ENCODE measurements at regions not wholly inside any gene's neighbourhood (a gene's known extent, or its start where the extent isn't known, plus 50 kb on each side); places are given as distances from the start of the nearest gene placed in this dataset.

DNA sequence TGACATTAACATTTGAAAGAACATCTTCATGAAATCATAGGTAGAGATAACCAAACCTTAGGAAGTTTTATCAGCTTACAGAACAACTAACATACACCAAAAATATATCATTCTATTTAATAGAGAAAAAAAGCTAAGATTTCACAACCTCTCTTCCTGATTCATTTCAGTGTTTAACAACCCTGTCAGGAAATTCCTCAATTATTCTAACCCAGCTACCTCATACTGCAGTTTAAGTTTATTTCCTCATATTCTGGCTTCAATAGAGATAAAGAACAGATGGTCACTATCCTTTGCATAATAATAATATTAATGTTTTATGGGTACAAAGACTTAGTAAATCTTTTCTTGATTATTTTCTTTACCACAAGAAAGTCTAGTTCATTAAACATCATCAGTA, 112.9 kb upstream of the HSF2 start:
- TF ChIP-seq, protein P1, sequence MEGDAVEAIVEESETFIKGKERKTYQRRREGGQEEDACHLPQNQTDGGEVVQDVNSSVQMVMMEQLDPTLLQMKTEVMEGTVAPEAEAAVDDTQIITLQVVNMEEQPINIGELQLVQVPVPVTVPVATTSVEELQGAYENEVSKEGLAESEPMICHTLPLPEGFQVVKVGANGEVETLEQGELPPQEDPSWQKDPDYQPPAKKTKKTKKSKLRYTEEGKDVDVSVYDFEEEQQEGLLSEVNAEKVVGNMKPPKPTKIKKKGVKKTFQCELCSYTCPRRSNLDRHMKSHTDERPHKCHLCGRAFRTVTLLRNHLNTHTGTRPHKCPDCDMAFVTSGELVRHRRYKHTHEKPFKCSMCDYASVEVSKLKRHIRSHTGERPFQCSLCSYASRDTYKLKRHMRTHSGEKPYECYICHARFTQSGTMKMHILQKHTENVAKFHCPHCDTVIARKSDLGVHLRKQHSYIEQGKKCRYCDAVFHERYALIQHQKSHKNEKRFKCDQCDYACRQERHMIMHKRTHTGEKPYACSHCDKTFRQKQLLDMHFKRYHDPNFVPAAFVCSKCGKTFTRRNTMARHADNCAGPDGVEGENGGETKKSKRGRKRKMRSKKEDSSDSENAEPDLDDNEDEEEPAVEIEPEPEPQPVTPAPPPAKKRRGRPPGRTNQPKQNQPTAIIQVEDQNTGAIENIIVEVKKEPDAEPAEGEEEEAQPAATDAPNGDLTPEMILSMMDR (IDR thresholded peaks at IDR 0.05) = no peak
- TF ChIP-seq EP300 (IDR thresholded peaks at IDR 0.05; ENCODE audit: low read depth) (no peak), POLR2AphosphoS5 (IDR thresholded peaks at IDR 0.05) (no peak)

Data from transverse colon (tissue), 4 donors.